ENCODE measurements at regions not wholly inside any gene's neighbourhood (a gene's known extent, or its start where the extent isn't known, plus 50 kb on each side); places are given as distances from the start of the nearest gene placed in this dataset.

DNA sequence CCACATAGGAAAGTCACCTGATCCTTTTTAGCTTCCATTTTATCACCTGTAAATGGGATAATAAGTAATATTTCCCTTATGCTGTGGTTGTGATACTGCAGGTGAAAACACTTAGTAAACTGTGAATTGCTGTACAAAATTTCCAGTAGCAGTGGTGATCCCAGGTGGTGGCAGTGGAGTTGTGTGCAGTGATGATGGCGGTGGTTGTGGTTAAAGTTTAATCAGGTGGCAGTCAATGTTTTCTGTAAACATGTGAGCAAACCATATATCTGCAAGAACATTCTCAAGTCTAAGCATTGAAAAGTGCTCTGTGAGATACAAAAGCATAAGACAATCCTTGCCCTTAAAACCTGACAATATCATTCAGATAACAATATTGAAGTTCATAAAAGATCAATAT is 480.2 kb downstream of the RASEF start:
- ATAC-seq (no peak), DNase-seq (ENCODE audit: low read depth, low spot score) (no peak)
- no peaks in the 10 kb centered on the region for H3K27me3 ChIP-seq (ENCODE audit: insufficient read depth, low read length)
- H3K36me3 ChIP-seq (ENCODE audit: control insufficient read depth in 1 of 2, insufficient read depth in 2 of 2, low read length in 2 of 2): no peaks in the 10 kb centered on the region
- H3K9ac ChIP-seq (ENCODE audit: low read length): no peak overlapping the region
- no peaks in the 10 kb centered on the region for H3K4me1 ChIP-seq (ENCODE audit: control insufficient read depth in 1 of 2, insufficient read depth in 2 of 2, low read length in 2 of 2)
- H4K20me1 ChIP-seq (ENCODE audit: insufficient read depth): no peaks in the 10 kb centered on the region
- H3K27ac ChIP-seq (ENCODE audit: low read depth, low read length): no peak overlapping the region
- no peak overlapping the region for H3K4me2 ChIP-seq (ENCODE audit: low read length)
- POLR2A ChIA-PET: no interaction called here
- no peak overlapping the region for H2AFZ ChIP-seq (ENCODE audit: low read depth, low read length, poor library complexity, severe bottlenecking)
- CTCF ChIA-PET: no interaction called here
- peaks cover 0 to 5% of the 10 kb centered on the region in 2 experiments; a peak in 1 of 4 replicates for H3K9me3 ChIP-seq (ENCODE audit: control insufficient read depth in 1 of 2, insufficient read depth in 1 of 2, low read depth in 1 of 2, low read length in 2 of 2)
- no peaks in the 10 kb centered on the region for H3K9me2 ChIP-seq (ENCODE audit: insufficient read depth)
- no TSS peak for BruUV-seq (replicated peaks)
- no peak overlapping the region for H3K4me3 ChIP-seq (replicated peaks in 1 of 2; ENCODE audit: low read depth in 1 of 2, low read length in 2 of 2)
- RAD21 ChIA-PET (ENCODE audit: low non-redundant PET in 1 of 2, low total read pairs in 2 of 2, uncharacterized antibody in 2 of 2, unreplicated experiment in 2 of 2): no interaction called here
- TF ChIP-seq RAD21 (IDR thresholded peaks at IDR 0.05; ENCODE audit: low read depth) (no peak), TCF7L2 (IDR thresholded peaks at IDR 0.05; ENCODE audit: borderline replicate concordance, extremely low read depth, insufficient read depth, insufficient read length) (no peak), ELF1 (IDR thresholded peaks at IDR 0.05; ENCODE audit: borderline replicate concordance, low read depth) (no peak), SRF (IDR thresholded peaks at IDR 0.05; ENCODE audit: low read depth) (no peak)
- TF ChIP-seq, protein P1, sequence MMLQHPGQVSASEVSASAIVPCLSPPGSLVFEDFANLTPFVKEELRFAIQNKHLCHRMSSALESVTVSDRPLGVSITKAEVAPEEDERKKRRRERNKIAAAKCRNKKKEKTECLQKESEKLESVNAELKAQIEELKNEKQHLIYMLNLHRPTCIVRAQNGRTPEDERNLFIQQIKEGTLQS (IDR thresholded peaks at IDR 0.05): no peak
- no peaks in the 10 kb centered on the region for H3K79me2 ChIP-seq (ENCODE audit: insufficient read depth, low read length)
- intact Hi-C loops (cut with micrococcal nuclease): no loop called here

GRCh38 chr9:82583524-82583923 is 479.4 kb downstream of the RASEF start:
- intact Hi-C loops (cut with micrococcal nuclease): no loop called here
- H3K4me1 ChIP-seq (ENCODE audit: control insufficient read depth in 1 of 2, insufficient read depth in 2 of 2, low read length in 2 of 2): no peaks in the 10 kb centered on the region

More at GRCh38 chr9:82583524-82583923, 479.4 kb downstream of the RASEF start:
- BruUV-seq (replicated peaks): no TSS peak
- Histone ChIP-seq H3K9me2 (ENCODE audit: insufficient read depth) (no peaks in the 10 kb centered on the region), H3K9ac (ENCODE audit: low read length) (no peak overlapping the region), H3K4me2 (ENCODE audit: low read length) (no peak overlapping the region), H4K20me1 (ENCODE audit: insufficient read depth) (no peaks in the 10 kb centered on the region), H2AFZ (ENCODE audit: low read depth, low read length, poor library complexity, severe bottlenecking) (no peak overlapping the region), H3K27me3 (ENCODE audit: insufficient read depth, low read length) (no peaks in the 10 kb centered on the region), H3K36me3 (ENCODE audit: control insufficient read depth in 1 of 2, insufficient read depth in 2 of 2, low read length in 2 of 2) (no peaks in the 10 kb centered on the region), H3K27ac (ENCODE audit: low read depth, low read length) (no peak overlapping the region), H3K79me2 (ENCODE audit: insufficient read depth, low read length) (no peaks in the 10 kb centered on the region), H3K4me3 (replicated peaks in 1 of 2; ENCODE audit: low read depth in 1 of 2, low read length in 2 of 2) (no peak overlapping the region), H3K9me3 (ENCODE audit: control insufficient read depth in 1 of 2, insufficient read depth in 1 of 2, low read depth in 1 of 2, low read length in 2 of 2) (peaks cover 0 to 5% of the 10 kb centered on the region in 2 experiments; a peak in 1 of 4 replicates)
- DNase-seq (ENCODE audit: low read depth, low spot score) (no peak), ATAC-seq (no peak)
- no peak for TF ChIP-seq TCF7L2 (IDR thresholded peaks at IDR 0.05; ENCODE audit: borderline replicate concordance, extremely low read depth, insufficient read depth, insufficient read length)
- TF ChIP-seq, protein P1 (IDR thresholded peaks at IDR 0.05): no peak
- CTCF ChIA-PET: no interaction called here
- RAD21 ChIA-PET (ENCODE audit: low non-redundant PET in 1 of 2, low total read pairs in 2 of 2, uncharacterized antibody in 2 of 2, unreplicated experiment in 2 of 2): no interaction called here
- POLR2A ChIA-PET: no interaction called here
